Left colon (tissue), 2 donors: ENCODE measurements at regions not wholly inside any gene's neighbourhood (a gene's known extent, or its start where the extent isn't known, plus 50 kb on each side); places are given as distances from the start of the nearest gene placed in this dataset.
"Not testable (repeated sequence)": the region's sequence is repeated elsewhere in the genome, so short reads cannot be mapped to it uniquely, and the experiment has no call there.

ENCODE experiments used
- ATAC-seq: fragments of 200-7000 bp; cut with Tn5 transposase; one replicate; pipeline ENCODE4 v1.9.1; 2020; ENCODE audit warnings: mild to moderate bottlenecking, moderate library complexity
- DNase-seq, 2 donors: peaks; one replicate each; pipeline ENCODE4 v3.0.0-alpha.2; 2020
- intact Hi-C, 2 donors: fragments of 100-400 bp; cut with DNase I in 1 of 2; cut with micrococcal nuclease in 1 of 2; formaldehyde crosslinking; loops; one replicate each; pipeline versions ENCODE4 v1.11.2 to v1.14.0; 2022; cut with DNase I, micrococcal nuclease
- donor health status: DM: no; HTN: no; CAD: no.
- donor health status: DM: yes; HTN: yes; CAD: no.

DNA sequence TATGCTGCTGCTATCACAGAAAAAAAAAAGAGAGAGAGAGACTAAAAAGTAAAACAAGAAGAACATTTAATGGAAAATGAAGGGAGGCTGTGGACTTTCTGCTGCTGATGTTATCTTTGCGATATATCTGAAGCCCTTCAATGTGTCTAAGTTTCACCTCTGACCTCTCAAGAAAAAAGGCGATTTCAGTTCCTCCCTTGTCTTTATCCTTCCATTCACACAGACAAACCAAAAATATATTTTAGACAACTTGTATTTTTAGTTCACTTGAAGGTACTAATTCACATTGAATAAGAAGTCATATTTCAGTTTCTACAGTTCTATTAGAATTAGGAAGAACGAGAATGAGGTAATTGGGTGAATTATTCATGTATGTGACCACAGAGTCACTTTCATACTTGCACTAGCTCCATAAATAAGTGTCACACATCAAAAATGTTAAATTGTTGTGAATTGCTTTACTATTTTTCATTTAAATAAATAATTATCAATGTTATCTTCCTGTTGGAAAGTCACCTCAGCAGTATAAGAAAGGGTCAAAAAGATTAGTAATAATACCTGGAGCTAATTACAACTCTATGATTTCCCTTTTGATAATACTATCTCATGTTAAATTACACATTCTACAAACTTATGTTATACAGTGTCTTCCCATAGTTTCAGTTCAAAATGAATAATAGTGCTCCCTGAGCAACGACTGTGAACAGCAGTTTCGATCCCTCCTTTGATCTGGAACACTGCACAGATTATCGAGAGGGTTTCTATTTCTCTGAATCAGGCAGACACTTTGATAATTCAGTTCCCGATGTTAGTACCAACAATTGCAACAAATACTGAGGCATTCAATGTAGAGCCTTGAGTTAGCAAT is 85.2 kb upstream of the PLCB4 start:
- intact Hi-C loops: no loop called here
- DNase-seq (no peak), ATAC-seq (no peak)

DNA sequence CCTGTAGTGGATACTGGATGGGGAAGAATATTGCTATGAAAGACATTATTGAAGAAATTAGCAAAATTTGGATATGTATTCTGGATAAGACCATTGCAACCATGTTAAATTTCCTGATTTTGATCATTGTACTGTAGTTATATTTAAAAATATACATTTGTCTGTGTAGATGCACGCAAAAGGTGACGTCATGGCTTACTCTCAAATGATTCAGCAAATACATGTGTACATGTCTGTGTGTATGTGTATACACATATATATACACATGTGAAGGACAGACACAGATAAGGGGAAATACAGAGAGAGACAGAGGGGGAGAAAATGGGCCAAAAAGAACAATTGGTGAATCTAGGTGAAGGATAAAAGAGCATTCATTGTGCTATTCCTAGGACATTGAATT is 82.3 kb upstream of the PLCB4 start:
- intact Hi-C loops: no loop called here
- DNase-seq (no peak), ATAC-seq (no peak)

DNA sequence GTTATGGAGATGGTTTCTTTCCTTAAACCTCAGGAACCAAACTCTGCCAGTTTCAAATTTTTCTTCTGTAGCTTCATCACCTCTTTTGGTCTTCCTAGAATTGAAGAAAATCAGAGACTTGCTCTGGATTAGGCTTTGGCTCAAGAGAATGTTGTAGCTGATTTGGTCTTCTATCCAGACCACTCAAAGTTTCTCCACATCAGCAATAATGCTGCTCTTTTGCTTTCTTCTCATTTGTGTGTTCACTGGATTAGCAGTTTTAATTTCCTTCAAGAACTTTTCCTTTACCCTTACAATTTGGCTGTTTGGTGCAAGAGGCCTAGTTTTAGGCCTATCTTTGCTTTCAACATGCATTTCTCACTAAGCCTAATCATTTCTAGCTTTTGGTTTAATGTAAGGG is 78.1 kb upstream of the PLCB4 start:
- no peak for DNase-seq
- ATAC-seq: no peak
- intact Hi-C loops: no loop called here

DNA sequence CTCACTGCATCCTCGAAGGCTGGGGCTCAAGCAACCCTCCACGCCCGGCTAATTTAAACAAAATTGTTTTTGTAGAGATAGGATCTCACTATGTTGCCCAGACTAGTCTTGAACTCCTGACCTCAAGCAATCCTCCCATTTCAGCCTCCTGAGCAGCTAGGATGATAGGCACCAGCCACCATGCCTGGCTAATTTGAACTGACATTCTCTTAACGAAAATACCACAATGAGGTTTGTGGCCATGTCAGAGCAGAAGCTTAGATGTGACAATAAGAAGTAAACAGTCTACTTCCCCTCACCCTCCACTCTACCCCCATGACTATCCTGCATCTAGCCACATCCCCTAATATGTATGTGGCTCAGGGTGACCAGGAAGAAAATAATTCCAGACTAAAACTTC is 74.8 kb upstream of the PLCB4 start:
- DNase-seq (no peak), ATAC-seq (no peak)
- intact Hi-C loops: no loop called here

DNA sequence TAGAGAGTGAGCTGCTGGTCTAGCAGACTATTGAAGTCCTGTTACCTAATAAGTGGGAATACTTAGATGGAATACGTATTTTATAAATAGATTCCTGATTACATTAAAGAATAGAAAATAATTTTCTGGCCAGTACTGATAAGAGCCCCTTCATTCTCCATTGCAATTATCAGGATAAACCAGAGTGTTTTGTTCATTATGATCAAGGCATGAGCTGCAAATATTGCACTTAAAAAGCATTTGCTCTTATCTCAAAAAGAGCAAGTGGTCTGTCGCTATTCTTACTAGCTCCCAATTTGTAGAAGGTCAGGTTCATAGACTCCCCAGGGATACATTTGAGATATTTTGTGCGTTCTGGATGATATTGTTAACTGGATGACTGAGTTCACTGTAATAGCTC is 73.1 kb upstream of the PLCB4 start:
- intact Hi-C loops: no loop called here
- DNase-seq (no peak), ATAC-seq (no peak)

DNA sequence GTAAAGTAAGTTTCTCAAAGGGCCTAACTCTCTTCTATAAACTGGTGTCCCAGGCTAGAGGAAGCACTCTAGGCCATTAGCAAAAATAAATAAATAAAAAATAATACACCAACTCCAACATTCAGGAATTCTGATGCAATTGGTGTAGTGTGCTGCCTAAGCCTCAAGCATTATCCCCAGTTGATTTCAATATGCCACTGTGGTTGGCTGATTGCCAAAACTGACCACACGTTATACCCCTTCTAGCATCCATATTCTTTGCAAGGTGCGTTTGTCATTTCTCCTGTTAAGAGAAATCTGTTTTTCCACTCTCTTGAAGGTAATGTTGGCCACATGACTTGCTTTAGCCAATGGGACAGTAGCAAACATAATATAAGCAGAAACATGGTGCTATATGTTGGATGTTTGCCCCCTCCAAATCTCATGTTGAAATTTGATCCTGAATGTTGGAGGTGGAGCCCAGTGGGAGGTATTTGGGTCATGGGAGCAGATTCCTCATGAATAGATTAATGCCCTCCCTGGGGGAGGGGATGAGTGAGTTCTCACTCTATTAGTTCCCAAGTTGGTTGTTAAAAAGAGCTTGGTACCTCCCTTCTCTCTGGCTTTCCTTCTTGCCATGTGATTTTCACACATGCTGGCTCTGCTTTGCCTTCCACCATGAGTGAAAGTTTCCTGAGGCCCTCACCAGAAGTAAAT is 71.9 kb upstream of the PLCB4 start:
- intact Hi-C loops: no loop called here
- no peak for ATAC-seq
- no peak for DNase-seq

DNA sequence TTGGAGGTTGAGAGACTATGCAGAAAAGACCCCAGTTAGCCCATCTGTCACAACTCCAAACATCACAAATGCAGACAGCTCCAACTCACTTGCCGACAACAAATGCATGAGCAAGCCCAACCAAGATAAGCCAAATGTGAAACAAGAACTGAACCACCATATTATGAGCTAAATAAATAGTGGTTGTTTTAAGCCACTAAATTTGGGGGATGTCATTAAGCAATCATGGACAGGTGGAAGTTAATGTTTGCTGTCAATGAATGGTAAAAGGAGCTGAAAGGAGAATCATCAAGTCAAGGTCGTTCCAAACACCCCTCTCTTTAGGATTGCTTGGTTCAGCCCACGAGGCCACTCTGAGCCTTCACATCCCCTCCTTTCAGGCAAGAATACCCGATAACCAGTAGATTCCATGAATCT is 71.2 kb upstream of the PLCB4 start:
- ATAC-seq: no peak
- intact Hi-C loops: no loop called here
- no peak for DNase-seq

DNA sequence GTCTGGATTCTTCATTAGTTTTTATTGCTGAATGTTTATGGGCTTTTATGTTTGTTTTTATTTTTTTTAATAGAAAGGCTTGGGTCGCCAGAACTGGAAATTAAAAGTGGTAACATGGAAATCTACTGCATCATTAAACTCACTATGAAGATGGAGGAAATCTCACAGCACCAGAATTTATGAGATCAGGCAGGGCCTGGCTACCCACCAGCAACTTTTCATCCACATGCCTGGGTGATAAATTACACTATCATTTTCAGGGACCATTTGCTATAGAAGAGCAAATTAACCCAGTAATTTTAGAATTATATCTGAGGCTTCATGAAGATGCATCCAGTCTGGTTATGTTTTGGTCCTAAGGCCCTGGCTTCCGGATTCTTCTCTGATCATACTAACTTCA is 57.8 kb upstream of the PLCB4 start:
- no peak for DNase-seq
- ATAC-seq: no peak
- intact Hi-C loops: no loop called here

DNA sequence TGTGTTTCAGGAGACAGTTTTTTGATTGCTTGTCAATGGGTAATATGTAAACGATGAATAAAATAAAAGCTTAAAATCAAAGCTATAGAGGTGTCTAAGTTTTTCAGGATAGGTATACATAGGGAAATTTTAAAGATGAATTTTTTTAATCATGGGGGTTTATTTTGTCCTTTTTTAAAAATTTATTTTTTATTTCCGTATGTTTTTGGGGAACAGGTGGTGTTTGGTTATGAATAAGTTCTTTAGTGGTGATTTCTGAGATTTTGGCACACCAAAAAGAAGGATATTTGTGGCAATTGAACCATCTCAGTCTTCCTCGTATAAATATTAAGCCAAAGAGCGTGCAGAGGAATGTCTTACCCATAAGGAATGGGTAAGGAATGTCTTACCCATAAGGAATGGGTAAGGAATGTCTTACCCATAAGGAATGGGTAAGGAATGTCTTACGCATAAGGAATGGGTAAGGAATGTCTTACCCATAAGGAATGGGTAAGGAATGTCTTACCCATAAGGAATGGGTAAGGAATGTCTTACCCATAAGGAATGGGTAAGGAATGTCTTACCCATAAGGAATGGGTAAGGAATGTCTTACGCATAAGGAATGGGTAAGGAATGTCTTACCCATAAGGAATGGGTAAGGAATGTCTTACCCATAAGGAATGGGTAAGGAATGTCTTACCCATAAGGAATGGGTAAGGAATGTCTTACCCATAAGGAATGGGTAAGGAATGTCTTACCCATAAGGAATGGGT is 53.5 kb upstream of the PLCB4 start:
- intact Hi-C loops, DNase-seq, ATAC-seq: not testable (repeated sequence)

DNA sequence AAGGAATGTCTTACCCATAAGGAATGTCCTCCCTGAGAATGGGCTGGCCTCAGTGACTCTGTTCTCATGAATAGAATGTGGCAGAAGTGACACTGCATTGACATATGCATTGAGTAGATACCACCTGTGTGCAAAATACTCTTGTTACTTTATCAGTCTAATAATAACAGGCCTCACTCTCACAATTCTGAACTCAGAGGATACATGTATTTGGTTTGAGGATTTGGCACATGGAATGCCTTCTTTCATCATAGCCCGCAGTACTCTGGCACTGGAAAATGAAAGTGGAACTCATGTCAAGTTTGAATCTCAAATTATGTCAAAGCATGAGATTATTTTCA is 52.9 kb upstream of the PLCB4 start:
- intact Hi-C loops: no loop called here
- ATAC-seq: no peak
- DNase-seq: no peak

DNA sequence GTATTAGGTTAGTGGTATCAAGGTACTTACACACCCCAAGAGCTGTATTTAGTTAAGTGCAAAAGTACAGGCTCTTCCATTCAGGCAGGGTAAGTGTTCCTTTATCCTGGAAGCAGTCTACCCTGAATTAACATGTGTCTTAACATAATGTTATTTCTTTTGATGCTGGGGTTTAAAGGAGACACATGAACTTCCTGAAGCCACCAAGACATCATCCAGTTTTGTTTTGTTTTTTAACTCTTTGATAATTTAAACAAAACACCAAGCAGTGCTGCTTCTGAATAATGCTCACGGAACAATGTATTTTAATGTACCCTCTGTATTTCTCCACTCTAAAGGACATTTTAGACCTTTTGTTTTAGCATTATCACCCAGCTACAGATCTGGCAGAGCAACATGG is 50.5 kb upstream of the PLCB4 start:
- ATAC-seq: no peak
- no peak for DNase-seq
- intact Hi-C loops: no loop called here
